ENCODE measurements at regions not wholly inside any gene's neighbourhood (a gene's known extent, or its start where the extent isn't known, plus 50 kb on each side); places are given as distances from the start of the nearest gene placed in this dataset.
"Not testable (repeated sequence)": the region's sequence is repeated elsewhere in the genome, so short reads cannot be mapped to it uniquely, and the experiment has no call there.

DNA sequence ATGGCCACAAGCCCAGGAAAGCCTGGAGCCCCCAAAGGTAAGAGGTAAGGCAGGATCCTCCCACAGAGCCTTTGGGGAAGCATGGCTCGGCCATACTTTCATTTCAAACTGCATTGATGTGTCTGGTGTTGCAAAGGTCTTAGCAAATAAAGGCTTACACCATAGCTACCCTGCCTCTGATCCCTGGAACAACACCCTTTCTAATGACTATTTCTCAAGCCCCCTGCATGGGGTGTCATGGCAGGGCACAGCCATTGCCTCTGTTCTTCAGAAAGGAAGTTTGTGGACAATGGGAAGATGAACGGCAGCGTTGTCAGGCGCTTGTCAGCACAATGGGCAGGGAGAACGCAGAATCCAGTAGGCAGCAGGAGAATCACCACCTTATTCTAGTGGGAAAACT is 435.0 kb upstream of the SMIM21 start:
- POLR2A ChIA-PET = no interaction called here
- H3K36me3 Mint-ChIP-seq = no peaks in the 10 kb centered on the region
- intact Hi-C loops (cut with micrococcal nuclease) = no loop called here
- DNase-seq = no peak
- no peaks in the 10 kb centered on the region for H3K9me3 Mint-ChIP-seq
- H3K27ac Mint-ChIP-seq = no peak overlapping the region
- CTCF ChIA-PET = no interaction called here
- no peak overlapping the region for H3K4me3 Mint-ChIP-seq
- H3K27me3 Mint-ChIP-seq = peaks cover 15% of the 10 kb centered on the region
- H3K4me1 Mint-ChIP-seq (ENCODE audit: low read depth) = no peaks in the 10 kb centered on the region

GRCh38 chr18:75860166-75860565 is 432.7 kb upstream of the SMIM21 start:
- DNase-seq = no peak
- no peaks in the 10 kb centered on the region for H3K9me3 Mint-ChIP-seq
- H3K27me3 Mint-ChIP-seq = peaks cover 15% of the 10 kb centered on the region
- ChIA-PET POLR2A (no interaction called here), CTCF (no interaction called here)
- H3K27ac Mint-ChIP-seq = no peak overlapping the region
- no peaks in the 10 kb centered on the region for H3K4me1 Mint-ChIP-seq (ENCODE audit: low read depth)
- H3K4me3 Mint-ChIP-seq = no peak overlapping the region
- no peaks in the 10 kb centered on the region for H3K36me3 Mint-ChIP-seq
- intact Hi-C loops (cut with micrococcal nuclease) = no loop called here

DNA sequence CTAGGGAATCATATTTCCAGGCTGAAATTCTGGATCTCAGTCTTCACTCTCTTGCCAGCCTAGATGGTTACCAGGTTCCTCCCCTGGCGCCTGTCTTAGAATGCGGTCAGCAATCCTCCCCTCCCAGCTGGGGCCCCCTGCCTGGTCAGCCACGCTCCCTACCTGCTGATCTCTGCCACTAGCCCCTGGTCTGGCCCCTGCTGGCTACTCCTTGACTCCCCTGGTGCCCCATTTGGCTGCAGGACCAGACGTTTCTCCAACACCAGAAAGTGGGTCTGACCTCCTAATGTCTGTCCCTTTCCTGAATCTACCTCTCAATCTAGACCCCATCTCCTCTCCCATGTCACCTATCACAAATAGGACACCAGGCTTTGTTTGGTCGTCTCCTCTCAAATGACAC is 432.0 kb upstream of the SMIM21 start:
- H3K9me3 Mint-ChIP-seq = no peaks in the 10 kb centered on the region
- H3K4me1 Mint-ChIP-seq (ENCODE audit: low read depth) = no peaks in the 10 kb centered on the region
- H3K4me3 Mint-ChIP-seq = no peak overlapping the region
- peaks cover 15% of the 10 kb centered on the region for H3K27me3 Mint-ChIP-seq
- H3K36me3 Mint-ChIP-seq = no peaks in the 10 kb centered on the region
- no peak for DNase-seq
- intact Hi-C loops (cut with micrococcal nuclease) = no loop called here
- H3K27ac Mint-ChIP-seq = no peak overlapping the region
- ChIA-PET CTCF (no interaction called here), POLR2A (no interaction called here)

GRCh38 chr18:75858754-75859153 is 431.3 kb upstream of the SMIM21 start:
- no peak for DNase-seq
- no peak overlapping the region for H3K27ac Mint-ChIP-seq
- intact Hi-C loops (cut with micrococcal nuclease) = no loop called here
- CTCF ChIA-PET = no interaction called here
- peaks cover 13% of the 10 kb centered on the region for H3K27me3 Mint-ChIP-seq
- H3K4me1 Mint-ChIP-seq (ENCODE audit: low read depth) = no peaks in the 10 kb centered on the region
- no peak overlapping the region for H3K4me3 Mint-ChIP-seq
- no peaks in the 10 kb centered on the region for H3K36me3 Mint-ChIP-seq
- POLR2A ChIA-PET = no interaction called here
- H3K9me3 Mint-ChIP-seq = no peaks in the 10 kb centered on the region

DNA sequence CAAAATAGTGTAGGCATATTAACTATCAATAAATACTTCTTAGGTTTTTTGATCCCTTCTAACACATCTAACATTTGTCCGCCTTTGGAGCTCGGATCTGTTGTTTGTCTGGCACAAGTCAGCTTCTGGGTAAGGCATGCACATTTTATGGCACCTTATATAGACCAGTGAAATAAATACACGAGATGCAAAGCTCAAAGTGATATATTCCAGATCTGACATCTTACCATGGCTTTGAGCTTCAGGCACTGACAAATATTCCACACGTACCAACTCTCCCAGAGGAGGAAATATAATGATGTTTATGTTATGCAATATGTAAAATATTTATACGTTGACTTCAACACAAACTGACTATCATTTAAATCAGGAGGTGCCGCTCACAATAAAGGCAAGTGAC is 430.1 kb upstream of the SMIM21 start:
- POLR2A ChIA-PET = no interaction called here
- intact Hi-C loops (cut with micrococcal nuclease) = no loop called here
- no peaks in the 10 kb centered on the region for H3K4me1 Mint-ChIP-seq (ENCODE audit: low read depth)
- CTCF ChIA-PET = no interaction called here
- H3K27me3 Mint-ChIP-seq = peaks cover 12% of the 10 kb centered on the region
- no peaks in the 10 kb centered on the region for H3K36me3 Mint-ChIP-seq
- no peaks in the 10 kb centered on the region for H3K9me3 Mint-ChIP-seq
- DNase-seq = no peak
- no peak overlapping the region for H3K27ac Mint-ChIP-seq
- H3K4me3 Mint-ChIP-seq = no peak overlapping the region

GRCh38 chr18:75854808-75855207 is 427.3 kb upstream of the SMIM21 start:
- H3K4me1 Mint-ChIP-seq (ENCODE audit: low read depth) = no peaks in the 10 kb centered on the region
- CTCF ChIA-PET = no interaction called here
- no peak for DNase-seq
- peaks cover 3% of the 10 kb centered on the region for H3K27me3 Mint-ChIP-seq
- intact Hi-C loops (cut with micrococcal nuclease) = no loop called here
- POLR2A ChIA-PET = no interaction called here
- no peak overlapping the region for H3K4me3 Mint-ChIP-seq
- H3K36me3 Mint-ChIP-seq = no peaks in the 10 kb centered on the region
- H3K27ac Mint-ChIP-seq = no peak overlapping the region
- no peaks in the 10 kb centered on the region for H3K9me3 Mint-ChIP-seq

DNA sequence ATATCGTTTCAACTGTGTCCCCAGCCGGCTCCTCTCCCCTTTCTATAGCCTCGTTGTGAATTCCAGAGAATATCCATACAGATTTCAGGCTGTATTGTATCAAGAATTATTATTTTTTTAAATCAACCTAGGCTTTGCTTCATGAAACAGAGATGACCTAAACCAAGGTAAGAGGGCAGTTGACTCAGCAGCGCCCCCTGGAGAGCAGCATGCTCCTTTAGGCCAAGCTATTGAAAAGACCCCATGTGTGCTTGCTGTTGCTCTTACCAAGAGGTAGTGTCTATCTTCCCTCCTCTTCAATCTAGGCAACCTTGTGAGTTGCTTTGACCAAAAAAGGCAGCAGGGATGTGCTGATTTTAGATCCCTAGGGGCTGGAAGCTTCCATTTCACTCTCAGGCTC is 426.7 kb upstream of the SMIM21 start:
- intact Hi-C loops (cut with micrococcal nuclease) = no loop called here
- peak; percentile 26 for DNase-seq
- H3K36me3 Mint-ChIP-seq = no peaks in the 10 kb centered on the region
- H3K4me3 Mint-ChIP-seq = no peak overlapping the region
- H3K27me3 Mint-ChIP-seq = no peaks in the 10 kb centered on the region
- H3K27ac Mint-ChIP-seq = no peak overlapping the region
- H3K4me1 Mint-ChIP-seq (ENCODE audit: low read depth) = no peaks in the 10 kb centered on the region
- H3K9me3 Mint-ChIP-seq = no peaks in the 10 kb centered on the region
- CTCF ChIA-PET = no interaction called here
- POLR2A ChIA-PET = no interaction called here

GRCh38 chr18:75846321-75846720 is 418.8 kb upstream of the SMIM21 start:
- POLR2A ChIA-PET = no interaction called here
- CTCF ChIA-PET = no interaction called here
- no peak for DNase-seq
- Mint-ChIP-seq H3K27ac (no peak overlapping the region), H3K4me1 (ENCODE audit: low read depth) (no peaks in the 10 kb centered on the region), H3K4me3 (no peak overlapping the region), H3K27me3 (no peaks in the 10 kb centered on the region), H3K9me3 (no peaks in the 10 kb centered on the region), H3K36me3 (no peaks in the 10 kb centered on the region)
- intact Hi-C loops (cut with micrococcal nuclease) = no loop called here

DNA sequence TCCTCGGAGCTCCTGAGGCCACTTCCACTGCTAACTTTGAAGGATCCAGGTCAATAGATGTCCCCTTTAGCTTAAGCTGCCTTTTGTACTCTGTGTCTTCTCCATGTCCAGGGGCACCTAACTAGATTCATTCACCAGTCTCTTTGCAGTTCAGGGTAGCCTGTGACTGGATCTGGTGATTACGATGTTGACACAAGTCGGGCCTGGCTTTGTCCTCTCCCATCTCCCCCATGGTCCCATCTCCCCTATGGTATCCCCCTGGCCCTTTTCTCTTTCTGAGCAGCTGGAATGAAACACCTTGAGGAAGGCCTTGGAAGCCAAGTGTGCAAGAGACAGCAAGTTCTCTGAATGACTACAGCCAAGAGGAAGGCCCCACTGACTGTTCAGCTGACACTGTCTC is 417.9 kb upstream of the SMIM21 start:
- Mint-ChIP-seq H3K27ac (no peak overlapping the region), H3K27me3 (no peaks in the 10 kb centered on the region), H3K9me3 (no peaks in the 10 kb centered on the region), H3K4me1 (ENCODE audit: low read depth) (no peaks in the 10 kb centered on the region), H3K4me3 (no peak overlapping the region), H3K36me3 (no peaks in the 10 kb centered on the region)
- POLR2A ChIA-PET = no interaction called here
- intact Hi-C loops (cut with micrococcal nuclease) = no loop called here
- no peak for DNase-seq
- CTCF ChIA-PET = no interaction called here

DNA sequence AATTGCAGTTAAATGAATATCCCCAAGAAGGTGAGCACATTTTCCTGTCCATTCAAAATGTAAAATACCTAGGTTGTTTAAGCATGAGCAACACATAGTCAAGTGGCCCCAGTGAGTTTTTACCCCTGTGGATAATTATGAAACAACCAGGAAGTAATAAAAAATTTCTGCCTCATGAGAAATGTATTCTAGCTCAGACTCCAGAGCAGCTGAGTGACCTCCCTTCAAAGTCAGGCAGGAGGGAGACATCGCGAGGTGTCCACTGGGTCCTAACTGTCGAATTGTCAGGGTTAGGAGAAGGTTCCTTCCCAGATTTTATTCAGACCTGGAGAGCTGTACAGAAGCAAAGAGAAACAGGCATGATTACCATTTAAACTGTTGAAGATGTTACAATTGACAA is 416.6 kb upstream of the SMIM21 start:
- Mint-ChIP-seq H3K4me1 (ENCODE audit: low read depth) (no peaks in the 10 kb centered on the region), H3K27ac (no peak overlapping the region), H3K36me3 (no peaks in the 10 kb centered on the region), H3K4me3 (no peak overlapping the region), H3K27me3 (no peaks in the 10 kb centered on the region), H3K9me3 (no peaks in the 10 kb centered on the region)
- intact Hi-C loops (cut with micrococcal nuclease) = no loop called here
- ChIA-PET POLR2A (no interaction called here), CTCF (no interaction called here)
- DNase-seq = no peak

DNA sequence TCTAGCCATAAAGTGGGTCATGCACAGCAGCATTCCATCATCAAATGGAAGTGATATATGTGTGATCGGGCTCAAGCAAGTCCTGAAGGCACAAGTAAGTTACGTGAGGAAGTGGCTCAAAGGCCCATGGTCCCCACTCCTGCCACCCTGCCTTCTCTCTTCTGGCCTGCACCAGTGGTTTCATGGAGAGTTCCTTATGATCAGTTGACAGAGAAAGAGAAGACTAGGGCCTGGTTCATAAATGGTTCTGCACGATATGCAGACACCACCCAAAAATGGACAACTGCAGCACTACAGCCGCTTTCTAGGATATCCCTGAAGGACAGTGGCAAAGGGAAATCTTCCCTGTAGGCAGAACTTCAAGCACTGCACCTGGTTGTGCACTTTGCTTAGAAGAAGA is 412.6 kb upstream of the SMIM21 start:
- ChIA-PET POLR2A (no interaction called here), CTCF (no interaction called here)
- Mint-ChIP-seq H3K27me3 (no peaks in the 10 kb centered on the region), H3K27ac (no peak overlapping the region), H3K4me3 (no peak overlapping the region), H3K9me3 (no peaks in the 10 kb centered on the region), H3K36me3 (no peaks in the 10 kb centered on the region), H3K4me1 (ENCODE audit: low read depth) (no peaks in the 10 kb centered on the region)
- DNase-seq = no peak
- intact Hi-C loops (cut with micrococcal nuclease) = no loop called here

GRCh38 chr18:75839686-75840085 is 412.2 kb upstream of the SMIM21 start:
- CTCF ChIA-PET, H3K4me3 Mint-ChIP-seq: not testable (repeated sequence)

DNA sequence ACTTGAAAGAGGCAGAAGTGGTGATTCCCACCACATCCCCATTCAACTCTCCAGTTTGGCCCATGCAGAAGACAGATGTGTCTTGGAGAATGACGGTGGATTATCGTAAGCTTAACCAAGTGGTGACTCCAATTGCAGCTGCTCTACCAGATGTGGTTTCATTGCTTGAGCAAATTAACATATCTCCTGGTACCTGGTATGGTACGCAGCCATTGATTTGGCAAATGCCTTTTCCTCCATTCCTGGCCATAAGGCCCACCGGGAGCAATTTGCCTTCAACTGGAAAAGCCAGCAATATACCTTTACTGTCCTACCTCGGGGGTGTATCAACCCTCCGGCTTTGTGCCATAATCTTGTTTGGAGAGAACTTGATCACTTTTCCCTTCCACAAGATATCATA is 411.5 kb upstream of the SMIM21 start:
- intact Hi-C loops (cut with micrococcal nuclease) = no loop called here
- no peak overlapping the region for H3K27ac Mint-ChIP-seq
- H3K27me3 Mint-ChIP-seq = no peaks in the 10 kb centered on the region
- no peaks in the 10 kb centered on the region for H3K4me1 Mint-ChIP-seq (ENCODE audit: low read depth)
- H3K36me3 Mint-ChIP-seq = no peaks in the 10 kb centered on the region
- ChIA-PET POLR2A (no interaction called here), CTCF (no interaction called here)
- DNase-seq = no peak
- H3K4me3 Mint-ChIP-seq = no peak overlapping the region
- H3K9me3 Mint-ChIP-seq = no peaks in the 10 kb centered on the region

More at GRCh38 chr18:75839686-75840085, 412.2 kb upstream of the SMIM21 start:
- intact Hi-C loops (cut with micrococcal nuclease); H3K9me3 Mint-ChIP-seq; POLR2A ChIA-PET; DNase-seq; H3K36me3 Mint-ChIP-seq; H3K27me3 Mint-ChIP-seq; H3K4me1 Mint-ChIP-seq (ENCODE audit: low read depth); H3K27ac Mint-ChIP-seq: not testable (repeated sequence)

GRCh38 chr18:75837316-75837715 is 409.8 kb upstream of the SMIM21 start:
- POLR2A ChIA-PET = no interaction called here

More at GRCh38 chr18:75837316-75837715, 409.8 kb upstream of the SMIM21 start:
- CTCF ChIA-PET = no interaction called here
- DNase-seq = no peak
- Mint-ChIP-seq H3K4me3 (no peak overlapping the region), H3K36me3 (no peaks in the 10 kb centered on the region), H3K27ac (no peak overlapping the region), H3K9me3 (no peaks in the 10 kb centered on the region), H3K27me3 (no peaks in the 10 kb centered on the region), H3K4me1 (ENCODE audit: low read depth) (no peaks in the 10 kb centered on the region)
- intact Hi-C loops (cut with micrococcal nuclease) = no loop called here
